HEK293 (cell line): ENCODE measurements at regions not wholly inside any gene's neighbourhood (a gene's known extent, or its start where the extent isn't known, plus 50 kb on each side); places are given as distances from the start of the nearest gene placed in this dataset.

Experiments used
- CTCF ChIA-PET: fragments of 350-600 bp; formaldehyde crosslinking; extraction: SDS; loops from one replicate; lab custom pipeline; 2021; ENCODE audit warnings: antibody characterized with exemption; lab: Yijun Ruan, JAX
- POLR2A ChIA-PET: fragments of 300-600 bp; formaldehyde crosslinking; extraction: SDS; loops from one replicate; lab custom pipeline; 2020; ENCODE audit warnings: antibody characterized with exemption, inconsistent platforms; lab: Yijun Ruan, JAX
- H3K27ac ChIP-seq: fragments of 200-500 bp; sonication (Bioruptor generic); 2 replicates; pipeline ENCODE4 v1.5.1; 2014; ENCODE audit warnings: low read depth, low read length, control low read depth, inconsistent platforms; ENCODE audit errors: extremely low read depth
- H3K36me3 ChIP-seq, 2 experiments: fragments of 200-500 bp in 1 of 2; sonication (Bioruptor generic) in 1 of 2; 1 replicate in 1 of 2; 2 replicates in 1 of 2; pipeline ENCODE4 v1.5.1; 2014 to 2017; ENCODE audit warnings: inconsistent platforms in 2 of 2, low read length in 2 of 2; ENCODE audit not compliant: control insufficient read depth in 2 of 2, insufficient read depth in 1 of 2
- H3K4me1 ChIP-seq: fragments of 200-500 bp; sonication (Bioruptor generic); 2 replicates; pipeline ENCODE4 v1.5.1; 2014; ENCODE audit warnings: mild to moderate bottlenecking, low read length, inconsistent platforms; ENCODE audit not compliant: control insufficient read depth, insufficient read depth
- H3K4me3 ChIP-seq: 2 replicates; pipeline ENCODE4 v1.5.1; 2011; ENCODE audit warnings: low read depth, mild to moderate bottlenecking, control low read depth, low read length, moderate library complexity
- H3K9me3 ChIP-seq: fragments of 200-500 bp; sonication (Bioruptor generic); 2 replicates; pipeline ENCODE4 v1.5.1; 2014; ENCODE audit warnings: low read depth, low read length, inconsistent platforms; ENCODE audit not compliant: control insufficient read depth, insufficient read depth
- AEBP2 ChIP-seq: fragments of 450-650 bp; formaldehyde crosslinking; IDR thresholded peaks from 2 replicates; pipeline ENCODE4 v1.5.1; 2016; ENCODE audit warnings: missing biosample characterization, missing genetic modification characterization, borderline replicate concordance
- BCL6B ChIP-seq: fragments of 450-650 bp; formaldehyde crosslinking; IDR thresholded peaks from 2 replicates; pipeline ENCODE4 v1.5.1; 2017; ENCODE audit warnings: missing biosample characterization, missing genetic modification characterization
- EGR2 ChIP-seq: fragments of 450-650 bp; formaldehyde crosslinking; IDR thresholded peaks from 2 replicates; pipeline ENCODE4 v1.5.1; 2016; ENCODE audit warnings: low read depth, missing biosample characterization, missing genetic modification characterization
- FEZF1 ChIP-seq: fragments of 450-650 bp; formaldehyde crosslinking; IDR thresholded peaks from 2 replicates; pipeline ENCODE4 v1.5.1; 2016; ENCODE audit warnings: missing biosample characterization, missing genetic modification characterization
- GLI2 ChIP-seq: fragments of 450-650 bp; formaldehyde crosslinking; IDR thresholded peaks from 2 replicates; pipeline ENCODE4; 2017; ENCODE audit warnings: missing biosample characterization, missing genetic modification characterization, low read depth, borderline replicate concordance
- IKZF3 ChIP-seq: fragments of 450-650 bp; IDR thresholded peaks from 2 replicates; pipeline ENCODE4 v1.5.0; 2018; ENCODE audit warnings: missing biosample characterization, mild to moderate bottlenecking, missing genetic modification characterization, moderate library complexity
- SP7 ChIP-seq: fragments of 450-650 bp; formaldehyde crosslinking; IDR thresholded peaks from 2 replicates; pipeline ENCODE4 v1.5.1; 2016; ENCODE audit warnings: missing biosample characterization, missing genetic modification characterization
- ZBTB1 ChIP-seq: fragments of 450-650 bp; formaldehyde crosslinking; IDR thresholded peaks from 2 replicates; pipeline ENCODE4 v1.5.1; 2016; ENCODE audit warnings: missing biosample characterization, missing genetic modification characterization
- ZBTB17 ChIP-seq: fragments of 450-650 bp; formaldehyde crosslinking; IDR thresholded peaks from 2 replicates; pipeline ENCODE4 v1.5.1; 2016; ENCODE audit warnings: missing biosample characterization, missing genetic modification characterization
- ZBTB44 ChIP-seq: fragments of 450-650 bp; IDR thresholded peaks from 2 replicates; pipeline ENCODE4 v1.5.1; 2018; ENCODE audit warnings: missing biosample characterization, mild to moderate bottlenecking, missing genetic modification characterization
- ZFHX2 ChIP-seq: fragments of 450-650 bp; formaldehyde crosslinking; conservative IDR thresholded peaks from 2 replicates; pipeline ENCODE4 v1.5.1; 2016; ENCODE audit warnings: missing biosample characterization, missing genetic modification characterization
- ZFP41 ChIP-seq: fragments of 450-650 bp; formaldehyde crosslinking; IDR thresholded peaks from 2 replicates; pipeline ENCODE4 v1.5.1; 2016; ENCODE audit warnings: missing biosample characterization, missing genetic modification characterization, borderline replicate concordance
- ZNF112 ChIP-seq: fragments of 450-650 bp; formaldehyde crosslinking; IDR thresholded peaks from 2 replicates; pipeline ENCODE4 v1.5.0; 2017; ENCODE audit warnings: missing biosample characterization, missing genetic modification characterization
- ZNF121 ChIP-seq: fragments of 450-650 bp; formaldehyde crosslinking; IDR thresholded peaks from 2 replicates; pipeline ENCODE4 v1.5.1; 2016; ENCODE audit warnings: missing biosample characterization, missing genetic modification characterization
- ZNF280D ChIP-seq: fragments of 450-650 bp; formaldehyde crosslinking; IDR thresholded peaks from 2 replicates; pipeline ENCODE4 v1.5.1; 2016; ENCODE audit warnings: missing biosample characterization, missing genetic modification characterization
- ZNF302 ChIP-seq: fragments of 450-650 bp; formaldehyde crosslinking; IDR thresholded peaks from 2 replicates; pipeline ENCODE4 v1.5.1; 2016; ENCODE audit warnings: missing biosample characterization, missing genetic modification characterization, low read depth
- ZNF335 ChIP-seq: fragments of 450-650 bp; formaldehyde crosslinking; conservative IDR thresholded peaks from 2 replicates; pipeline ENCODE4 v1.5.1; 2016; ENCODE audit warnings: missing biosample characterization, missing genetic modification characterization
- ZNF37A ChIP-seq: fragments of 450-650 bp; IDR thresholded peaks from 2 replicates; pipeline ENCODE4 v1.5.1; 2018; ENCODE audit warnings: missing biosample characterization, missing genetic modification characterization
- ZNF426 ChIP-seq: fragments of 450-650 bp; formaldehyde crosslinking; IDR thresholded peaks from 2 replicates; pipeline ENCODE4 v1.5.1; 2017; ENCODE audit warnings: missing biosample characterization, missing genetic modification characterization, mild to moderate bottlenecking, inconsistent platforms, moderate library complexity
- ZNF510 ChIP-seq: fragments of 450-650 bp; formaldehyde crosslinking; IDR thresholded peaks from 2 replicates; pipeline ENCODE4 v1.5.1; 2018; ENCODE audit warnings: mild to moderate bottlenecking, missing genetic modification characterization, missing biosample characterization; ENCODE audit not compliant: insufficient replicate concordance
- ZNF548 ChIP-seq: fragments of 450-650 bp; formaldehyde crosslinking; IDR thresholded peaks from 2 replicates; pipeline ENCODE4 v1.5.1; 2016; ENCODE audit warnings: missing biosample characterization, missing genetic modification characterization
- ZNF558 ChIP-seq: fragments of 450-650 bp; formaldehyde crosslinking; IDR thresholded peaks from 2 replicates; pipeline ENCODE4 v1.5.1; 2016; ENCODE audit warnings: missing biosample characterization, missing genetic modification characterization
- ZNF571 ChIP-seq: fragments of 450-650 bp; formaldehyde crosslinking; IDR thresholded peaks from 2 replicates; pipeline ENCODE4 v1.5.0; 2017; ENCODE audit warnings: missing biosample characterization, missing genetic modification characterization
- ZNF670 ChIP-seq: fragments of 450-650 bp; formaldehyde crosslinking; IDR thresholded peaks from 2 replicates; pipeline ENCODE4 v1.5.1; 2016; ENCODE audit warnings: missing biosample characterization, missing genetic modification characterization, low read depth
- ZSCAN16 ChIP-seq: fragments of 450-650 bp; formaldehyde crosslinking; IDR thresholded peaks from 2 replicates; pipeline ENCODE4 v1.5.1; 2016; ENCODE audit warnings: missing biosample characterization, missing genetic modification characterization
- ZSCAN30 ChIP-seq: fragments of 450-650 bp; IDR thresholded peaks from 2 replicates; pipeline ENCODE4 v1.5.1; 2018; ENCODE audit warnings: missing biosample characterization, mild to moderate bottlenecking, missing genetic modification characterization, moderate library complexity

- TF ChIP-seq ZBTB44 (tag by site-specific recombination): no peak
- TF ChIP-seq ZNF510 (tag by site-specific recombination): no peak
- no peak for TF ChIP-seq EGR2
- no peak for TF ChIP-seq ZNF548
- TF ChIP-seq ZNF37A (tag by site-specific recombination): no peak
- no peak for TF ChIP-seq IKZF3 (tag by site-specific recombination)
- no peak for TF ChIP-seq ZNF121 (tag by site-specific recombination)
- no peak for TF ChIP-seq ZBTB17
- TF ChIP-seq ZNF280D: no peak
- no peak for TF ChIP-seq ZNF302 (tag by site-specific recombination)
- no peak for TF ChIP-seq ZNF112 (tag by site-specific recombination)
- no peak for TF ChIP-seq ZFP41 (tag by site-specific recombination)
Observed at GRCh38 chr4:15213302-15213970, 211.2 kb downstream of the CPEB2 start (continued).

- Histone ChIP-seq H3K4me3 (no peak overlapping the region), H3K27ac (no peak overlapping the region), H3K9me3 (no peaks in the 10 kb centered on the region), H3K4me1 (no peaks in the 10 kb centered on the region), H3K36me3 (no peaks in the 10 kb centered on the region)
- TF ChIP-seq ZBTB17: no peak
- no peak for TF ChIP-seq ZFHX2 (tag by site-specific recombination)
- no peak for TF ChIP-seq ZBTB1 (tag by site-specific recombination)
- no peak for TF ChIP-seq ZNF37A (tag by site-specific recombination)
- TF ChIP-seq ZSCAN30 (tag by site-specific recombination): no peak
- TF ChIP-seq SP7 (tag by site-specific recombination): no peak
- no peak for TF ChIP-seq ZNF571 (tag by site-specific recombination)
- TF ChIP-seq BCL6B (tag by site-specific recombination): no peak
- TF ChIP-seq ZNF121 (tag by site-specific recombination): no peak
- ChIA-PET CTCF (interaction anchor here (0.5 to 0.7 kb wide), 2 partner anchors 31 to 72 kb away, joined by 3 to 5 read pairs; no protein-coding TSS in a partner anchor), POLR2A (no interaction called here)
Observed at GRCh38 chr4:15215109-15215508, 212.7 kb upstream of the C1QTNF7 start.

- ChIA-PET POLR2A (interaction anchor here (0.6 kb wide), 1 partner anchor 29 kb away, joined by 3 read pairs; no protein-coding TSS in a partner anchor), CTCF (no interaction called here)
- Histone ChIP-seq H3K4me3 (no peak overlapping the region), H3K36me3 (no peaks in the 10 kb centered on the region), H3K9me3 (no peaks in the 10 kb centered on the region), H3K4me1 (no peaks in the 10 kb centered on the region), H3K27ac (no peak overlapping the region)
- TF ChIP-seq FEZF1 (tag by site-specific recombination) (no peak), ZNF558 (tag by site-specific recombination) (no peak), AEBP2 (tag by site-specific recombination) (no peak), ZNF426 (no peak), ZNF670 (tag by site-specific recombination) (no peak), GLI2 (tag by site-specific recombination) (no peak), ZNF335 (tag by site-specific recombination) (no peak), ZSCAN16 (tag by site-specific recombination) (no peak)
Observed at GRCh38 chr4:15226203-15226602, 201.6 kb upstream of the C1QTNF7 start.
